ENCODE measurements at regions not wholly inside any gene's neighbourhood (a gene's known extent, or its start where the extent isn't known, plus 50 kb on each side); places are given as distances from the start of the nearest gene placed in this dataset.
"Not testable (repeated sequence)": the region's sequence is repeated elsewhere in the genome, so short reads cannot be mapped to it uniquely, and the experiment has no call there.

DNA sequence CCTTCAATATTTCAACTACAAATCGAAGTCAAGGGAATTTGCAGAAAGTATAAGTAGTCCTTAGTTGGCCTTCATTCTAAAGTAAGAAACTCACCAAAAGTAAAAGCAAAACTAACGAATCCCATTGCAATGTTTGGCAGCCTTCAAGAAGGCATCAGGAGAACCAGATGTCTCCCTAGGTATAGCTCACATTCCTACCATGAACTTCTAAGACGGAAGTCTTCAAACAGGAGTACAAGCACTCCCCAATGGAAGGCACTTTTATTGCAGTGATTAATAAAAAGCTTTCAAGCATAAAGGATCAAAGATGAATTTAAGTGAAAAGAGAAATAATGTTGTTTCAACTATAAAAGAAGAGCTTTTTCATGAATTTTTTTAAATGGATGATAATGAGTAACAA, 236.0 kb upstream of the NR5A2 start:
- no peak for DNase-seq (ENCODE audit: low spot score)

DNA sequence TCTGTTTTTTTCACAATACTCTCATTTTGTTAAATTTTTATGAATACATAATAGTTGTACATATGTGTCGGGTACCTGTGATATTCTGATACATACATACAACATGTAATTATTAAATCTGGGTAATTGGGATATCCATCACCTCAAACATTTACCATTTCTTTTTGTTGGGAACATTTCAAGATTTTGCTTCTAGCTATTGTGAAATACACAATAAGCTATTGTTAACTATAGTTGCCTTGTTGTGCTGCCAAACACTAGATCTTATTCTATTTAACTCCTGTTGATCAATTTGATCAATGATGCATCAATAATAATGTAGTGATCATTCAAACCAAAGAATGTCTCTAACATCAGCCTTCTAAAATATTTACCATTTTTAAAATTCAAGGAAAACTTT, 234.6 kb upstream of the NR5A2 start:
- no peak for DNase-seq (ENCODE audit: low spot score)

DNA sequence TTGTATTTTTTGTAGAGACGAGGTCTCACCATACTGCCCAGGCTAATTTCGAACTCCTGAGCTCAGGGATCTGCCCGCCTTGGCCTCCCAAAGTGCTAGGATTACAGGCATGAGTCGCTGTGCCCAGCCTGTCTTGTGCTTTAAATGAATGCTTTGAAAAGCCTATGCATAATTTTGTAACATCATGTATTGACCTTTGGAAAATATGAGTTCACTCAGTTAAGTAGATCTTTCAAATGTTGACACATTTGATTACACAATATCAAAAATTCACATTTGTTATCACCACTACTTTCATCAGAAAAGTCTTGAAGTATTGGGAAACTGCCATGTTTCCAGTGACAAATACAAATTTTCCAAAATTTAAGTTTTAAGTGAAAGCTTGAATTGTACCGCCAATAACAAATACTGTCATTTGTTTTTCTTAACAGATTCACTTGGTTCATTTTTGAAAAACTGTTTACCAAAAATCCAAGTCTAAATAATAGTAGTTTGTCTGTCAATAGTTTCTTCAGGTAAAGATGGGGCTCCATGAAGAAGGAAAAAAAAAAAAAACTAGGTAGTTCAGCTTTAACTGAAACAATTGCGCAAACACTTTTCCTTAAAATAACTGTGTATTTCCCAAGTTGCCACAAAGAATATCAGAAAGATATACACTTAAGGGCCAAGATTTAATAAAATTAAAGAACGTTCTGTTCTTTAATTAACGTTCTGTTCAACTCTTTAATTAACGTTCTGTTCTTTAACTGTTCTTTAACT, 233.2 kb upstream of the NR5A2 start:
- no peak for DNase-seq (ENCODE audit: low spot score)

DNA sequence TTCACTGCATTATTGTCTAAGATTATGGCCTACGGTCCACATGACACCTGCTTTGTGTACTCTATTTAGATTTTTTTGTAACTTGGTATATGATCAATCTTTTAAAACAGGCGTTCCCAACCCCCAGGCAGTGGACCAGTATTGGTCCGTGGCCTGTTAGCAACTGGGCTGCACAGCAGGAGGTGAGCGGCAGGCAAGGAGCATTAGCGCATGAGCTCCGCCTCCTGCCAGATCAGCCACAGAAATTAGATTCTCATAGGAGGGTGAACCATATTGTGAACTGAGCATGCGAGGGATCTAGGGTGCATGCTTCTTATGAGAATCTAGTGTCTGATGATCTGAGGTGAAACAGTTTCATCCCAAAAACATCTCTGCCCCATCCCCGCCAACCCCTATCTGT, 228.4 kb upstream of the NR5A2 start:
- no peak for DNase-seq (ENCODE audit: low spot score)

DNA sequence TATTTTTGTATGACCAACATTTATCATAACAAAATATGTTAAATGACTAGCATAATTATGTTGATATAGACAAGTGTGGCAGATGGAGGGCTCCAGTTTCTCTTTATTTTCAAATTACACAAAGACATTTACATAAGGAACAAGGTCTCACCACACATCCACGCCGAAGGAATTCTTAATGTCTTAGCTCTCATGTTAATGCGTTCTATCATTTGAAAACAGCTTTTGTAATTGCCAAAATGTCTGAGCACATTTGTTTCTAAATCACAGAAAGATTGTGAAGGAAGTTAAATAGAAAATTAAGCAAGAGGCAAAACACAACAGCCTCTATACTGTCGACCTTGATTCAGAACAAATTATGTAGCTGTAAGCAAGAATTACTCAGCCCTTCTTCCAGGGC, 223.0 kb upstream of the NR5A2 start:
- DNase-seq (ENCODE audit: low spot score): no peak

DNA sequence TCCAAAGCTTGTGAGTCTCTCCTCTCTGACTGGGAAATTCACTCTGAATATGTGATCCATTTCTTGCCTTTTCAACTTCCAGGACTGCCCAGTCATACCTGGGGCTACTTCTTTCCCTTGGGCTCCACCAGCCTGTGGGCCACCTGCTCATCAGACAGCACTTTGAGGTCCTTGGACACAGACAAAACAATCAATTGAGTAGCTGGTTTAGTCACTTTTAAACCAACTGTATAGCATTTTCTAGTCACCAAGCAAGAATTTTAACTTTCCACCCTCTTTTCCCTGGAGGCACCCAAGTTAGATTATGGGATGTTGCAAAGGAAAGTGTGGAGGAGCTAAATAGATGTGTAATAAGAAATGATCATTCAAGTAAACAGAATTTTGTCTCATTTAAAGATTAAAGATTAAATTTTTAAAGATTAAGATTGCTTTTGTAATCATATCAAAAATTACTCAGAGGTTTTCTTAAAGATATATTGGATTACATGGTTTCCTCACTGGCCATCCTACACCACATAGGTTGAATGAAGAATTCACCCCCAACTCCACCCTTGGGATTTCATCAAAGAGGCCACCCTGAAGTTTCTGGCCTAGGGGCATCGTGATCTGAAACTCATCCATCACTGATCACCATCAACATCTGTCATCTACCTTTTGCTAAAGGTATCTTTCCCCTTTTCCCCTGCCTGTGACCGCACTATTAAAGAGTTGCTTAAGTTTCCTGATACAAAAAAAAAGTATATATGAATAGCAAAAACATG, 219.2 kb upstream of the NR5A2 start:
- no peak for DNase-seq (ENCODE audit: low spot score)

DNA sequence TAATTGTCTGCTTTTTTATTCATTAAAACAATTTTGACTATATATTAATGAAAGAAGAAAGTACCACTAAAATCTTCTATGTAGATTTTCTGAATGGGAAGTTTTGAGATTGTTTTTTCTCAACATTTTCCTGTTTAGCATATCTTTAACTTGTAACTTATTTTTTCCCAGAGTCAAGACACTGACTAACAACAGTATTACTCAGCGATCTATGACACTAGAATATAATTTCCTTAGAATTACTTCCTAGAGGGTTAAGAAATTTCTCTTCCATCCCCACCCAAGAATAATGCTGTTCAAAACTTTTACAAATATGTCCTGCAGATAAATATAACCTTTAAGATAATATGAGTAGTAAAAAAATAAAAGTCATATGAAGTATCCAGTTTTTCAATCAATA, 218.2 kb upstream of the NR5A2 start:
- no peak for DNase-seq (ENCODE audit: low spot score)

DNA sequence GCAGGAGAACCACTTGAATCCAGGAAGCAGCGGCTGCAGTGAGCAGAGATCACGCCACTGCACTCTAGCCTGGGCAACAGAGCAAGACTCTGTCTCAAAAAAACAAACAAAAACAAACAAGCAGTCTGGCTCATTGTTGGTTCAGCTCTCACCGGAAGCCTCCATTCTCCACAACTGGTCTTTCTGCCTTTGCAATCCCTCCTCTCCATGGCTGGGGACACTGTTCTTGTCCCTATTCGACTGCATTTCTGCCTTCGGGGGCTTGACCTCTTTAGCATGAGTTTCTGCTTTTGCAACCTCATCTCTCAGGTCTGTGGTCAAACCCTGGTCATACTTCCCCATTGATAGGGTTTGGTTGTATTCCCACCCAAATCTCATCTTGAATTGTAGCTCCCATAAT, 216.3 kb upstream of the NR5A2 start:
- DNase-seq (ENCODE audit: low spot score): no peak

DNA sequence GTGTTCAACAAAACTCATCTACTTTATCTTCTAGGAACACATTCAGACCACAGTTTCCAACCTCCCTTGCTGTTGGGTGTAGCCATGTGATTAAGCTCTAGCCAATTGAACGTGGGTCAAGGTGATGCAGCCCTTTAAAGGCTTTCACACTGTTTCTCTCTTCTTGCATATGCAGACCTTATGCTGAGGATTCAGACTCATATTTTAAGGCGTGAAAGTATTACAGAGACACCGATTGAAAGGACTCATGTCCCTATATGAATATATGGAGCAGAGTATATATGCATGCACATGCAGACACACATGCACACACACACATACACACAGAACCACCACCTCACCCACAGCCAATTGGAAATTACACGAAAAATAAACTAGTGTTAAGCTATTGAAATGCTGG, 214.3 kb upstream of the NR5A2 start:
- no peak for DNase-seq (ENCODE audit: low spot score)

DNA sequence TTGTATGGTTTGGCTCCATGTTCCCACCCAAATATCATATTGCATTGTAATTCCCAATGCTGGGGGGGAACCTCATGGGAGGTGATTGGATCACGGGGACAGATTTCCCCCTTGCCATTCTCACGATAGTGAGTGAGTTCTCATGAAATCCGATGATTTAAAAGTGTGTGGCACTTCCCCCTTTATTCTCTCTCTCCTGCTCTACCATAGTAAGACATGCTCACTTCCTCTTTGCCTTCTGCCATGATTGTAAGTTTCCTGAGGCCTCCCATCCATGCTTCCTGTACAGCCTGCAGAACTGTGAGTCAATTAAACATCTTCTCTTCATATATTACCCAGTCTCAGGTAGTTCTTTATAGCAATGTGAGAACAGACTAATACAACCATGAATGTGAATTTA, 211.6 kb upstream of the NR5A2 start:
- no peak for DNase-seq (ENCODE audit: low spot score)

DNA sequence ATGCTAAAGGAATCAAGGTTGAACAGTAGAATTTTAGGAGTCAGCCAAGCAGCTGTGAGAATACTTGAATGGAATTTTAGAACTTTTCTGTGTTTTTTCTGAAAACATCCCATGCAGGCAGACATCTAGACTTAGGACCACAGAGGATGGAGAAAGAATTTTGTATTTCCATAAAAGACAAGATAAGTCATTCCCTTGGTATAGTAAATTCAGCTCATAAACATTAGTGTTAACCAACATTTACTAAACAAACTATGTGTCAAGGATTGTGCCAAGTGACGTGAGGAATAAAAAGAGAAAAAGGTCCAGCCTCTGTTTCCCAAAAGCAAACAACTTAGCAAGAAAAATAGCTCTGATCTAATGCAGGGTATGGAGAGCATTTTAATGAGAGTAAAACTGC, 210.2 kb upstream of the NR5A2 start:
- DNase-seq (ENCODE audit: low spot score): no peak

DNA sequence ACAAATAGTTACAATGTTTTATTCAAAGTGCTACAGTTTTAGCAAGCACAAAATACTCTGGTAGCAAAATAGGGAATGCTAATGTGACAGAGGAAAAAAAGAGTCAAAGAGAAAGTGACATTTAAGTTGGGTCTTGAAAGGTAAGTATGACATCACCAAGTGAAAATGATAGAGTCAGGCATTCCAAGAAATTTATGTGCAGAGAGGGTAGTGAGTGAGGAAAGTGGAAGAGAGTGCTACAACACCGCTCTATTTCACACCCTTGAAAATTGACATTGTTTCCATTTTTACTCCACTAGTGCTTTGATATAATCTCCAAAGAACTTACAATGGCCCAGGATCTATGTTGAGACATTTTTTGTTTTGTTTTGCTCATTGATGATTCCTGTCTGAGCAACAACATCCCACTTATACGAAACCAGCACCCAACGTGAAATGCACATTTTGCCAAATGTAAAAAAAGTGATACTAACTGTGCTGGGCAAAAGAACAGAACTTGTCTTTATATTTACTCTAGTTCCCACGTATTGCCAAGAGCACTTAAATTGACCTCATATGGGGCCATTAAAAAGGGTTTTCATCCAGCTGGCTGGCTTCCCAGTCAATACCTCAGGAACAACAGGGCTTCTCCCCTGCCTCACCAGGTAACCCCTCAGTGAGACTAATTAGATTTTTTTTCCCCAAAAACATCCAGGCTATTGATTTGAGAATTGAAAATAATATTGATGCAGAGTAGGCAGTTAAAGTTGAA, 206.3 kb upstream of the NR5A2 start:
- DNase-seq (ENCODE audit: low spot score): no peak

DNA sequence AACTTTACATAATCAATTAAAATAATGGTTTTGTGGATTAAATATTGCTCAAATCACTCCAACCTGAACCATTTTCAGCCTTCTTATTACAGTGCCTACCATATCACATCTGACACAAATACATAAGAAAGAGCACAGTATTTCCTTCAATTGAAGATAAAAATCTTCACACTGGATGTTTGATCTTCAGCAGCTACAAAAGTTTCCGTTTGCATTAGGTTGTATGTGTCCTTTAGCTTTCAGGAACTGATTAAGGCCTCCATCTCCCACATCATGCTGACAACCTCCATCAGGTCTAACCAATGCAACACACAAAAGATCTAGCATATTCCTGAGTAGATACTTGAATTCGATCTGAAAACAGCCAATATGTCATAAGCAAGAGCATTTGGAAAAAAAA, 195.1 kb upstream of the NR5A2 start:
- DNase-seq (ENCODE audit: low spot score): no peak

DNA sequence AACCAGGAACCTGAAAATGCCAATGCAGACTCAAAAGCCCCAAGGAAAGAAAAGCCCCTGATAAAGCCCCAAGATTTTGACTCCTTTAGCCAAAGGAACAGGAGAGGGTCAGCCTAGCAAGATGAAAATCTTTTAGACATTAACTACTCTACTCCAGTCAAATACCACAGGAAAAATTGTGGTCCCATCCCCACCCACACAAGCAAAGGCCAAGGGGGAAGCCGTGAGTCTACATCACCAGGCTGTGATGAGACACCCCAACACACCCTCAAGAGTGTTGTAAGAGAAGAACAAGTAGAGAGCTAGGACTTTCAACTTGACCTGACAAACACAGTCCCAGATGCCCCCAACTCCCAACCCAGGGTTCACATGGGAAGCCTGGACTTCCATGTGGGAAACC, 192.8 kb upstream of the NR5A2 start:
- no peak for DNase-seq (ENCODE audit: low spot score)

DNA sequence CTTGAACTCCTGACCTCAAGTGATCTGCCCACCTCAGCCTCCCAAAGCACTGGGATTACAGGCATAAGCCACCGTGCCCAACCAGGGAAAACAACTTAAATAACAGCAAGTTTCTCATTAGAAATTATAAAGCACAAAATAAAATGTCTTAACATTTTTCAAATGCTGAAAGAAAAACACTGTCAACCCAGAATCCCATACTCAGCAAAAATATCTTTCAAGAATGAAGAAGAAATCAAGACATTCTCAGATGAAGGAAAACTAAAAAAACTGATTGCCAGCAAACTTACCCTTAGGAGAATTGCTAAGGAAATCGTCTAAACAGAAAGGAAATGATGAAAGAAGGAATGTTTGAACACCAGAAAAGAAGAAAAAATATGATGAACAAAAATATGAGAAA, 191.1 kb upstream of the NR5A2 start:
- DNase-seq (ENCODE audit: low spot score): no peak

DNA sequence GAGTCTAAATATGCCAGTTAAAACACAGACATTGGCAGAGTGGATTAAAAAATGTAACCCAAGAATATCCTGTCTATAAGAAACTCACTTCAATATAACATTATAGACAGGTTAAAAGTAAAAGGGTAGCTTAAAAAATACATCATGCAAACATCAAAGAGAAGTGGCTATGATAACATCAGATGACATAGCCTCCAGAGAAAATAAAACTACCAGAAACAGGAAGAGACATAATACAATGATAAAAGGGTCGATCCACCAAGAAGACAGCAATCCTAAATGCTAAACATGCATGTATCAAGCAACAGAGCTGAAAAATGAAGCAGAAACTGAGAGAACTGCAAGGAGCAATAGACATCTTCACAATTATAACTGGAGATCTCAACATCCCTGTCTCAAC, 190.2 kb upstream of the NR5A2 start:
- DNase-seq (ENCODE audit: low spot score): no peak

DNA sequence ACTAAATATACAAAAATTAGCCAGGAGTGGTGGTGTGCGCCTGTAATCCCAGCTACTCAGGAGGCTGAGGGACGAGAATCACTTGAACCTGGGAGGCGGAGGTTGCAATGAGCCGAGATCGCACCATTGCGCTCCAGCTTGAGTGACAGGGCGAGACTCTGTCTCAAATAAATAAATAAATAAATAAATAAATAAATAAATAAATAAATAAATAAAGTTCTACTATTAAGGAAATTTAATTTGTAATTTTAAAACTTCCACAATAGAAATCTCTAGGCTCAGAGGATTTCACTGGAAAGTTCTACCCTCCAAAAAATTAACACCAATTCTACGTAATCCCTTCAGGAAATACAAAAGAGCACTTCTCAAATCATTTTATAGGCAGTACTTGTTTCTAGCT, 187.9 kb upstream of the NR5A2 start:
- DNase-seq (ENCODE audit: low spot score): not testable (repeated sequence)

DNA sequence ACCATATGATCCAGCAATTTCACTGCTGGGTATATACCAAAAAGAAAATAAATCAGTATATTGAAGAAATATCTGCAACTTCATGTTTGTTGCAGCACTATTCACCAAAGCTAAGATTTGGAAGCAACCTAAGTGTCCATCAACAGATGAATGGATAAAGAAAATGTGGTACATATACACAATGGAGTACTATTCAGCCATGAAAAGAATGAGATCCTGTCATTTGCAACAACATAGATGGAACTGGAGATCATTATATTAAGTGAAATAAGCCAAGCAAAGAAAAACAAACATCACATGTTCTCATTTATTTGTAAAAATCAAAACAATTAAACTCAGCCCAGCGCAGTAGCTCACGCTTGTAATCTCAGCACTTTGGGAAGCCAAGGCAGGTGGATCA, 184.4 kb upstream of the NR5A2 start:
- not testable (repeated sequence) for DNase-seq (ENCODE audit: low spot score)

DNA sequence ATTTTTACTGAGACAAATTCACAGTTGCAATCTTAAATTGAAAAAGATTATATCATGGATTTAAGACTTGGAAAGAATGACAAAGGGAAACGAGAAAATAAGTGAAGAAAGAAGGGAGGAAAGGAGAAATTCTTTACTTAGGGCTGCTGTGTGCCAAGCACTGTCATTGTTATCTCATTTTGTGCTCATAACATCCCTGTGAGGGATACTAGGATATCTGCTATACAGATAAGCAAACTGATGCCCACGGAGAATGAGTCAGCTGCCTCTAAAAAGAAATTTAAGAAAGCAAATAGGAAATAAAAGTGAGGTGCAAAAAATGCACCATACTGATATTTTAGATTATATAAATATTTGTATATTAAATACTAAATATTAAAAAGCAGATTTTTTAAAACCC, 183.6 kb upstream of the NR5A2 start:
- no peak for DNase-seq (ENCODE audit: low spot score)

DNA sequence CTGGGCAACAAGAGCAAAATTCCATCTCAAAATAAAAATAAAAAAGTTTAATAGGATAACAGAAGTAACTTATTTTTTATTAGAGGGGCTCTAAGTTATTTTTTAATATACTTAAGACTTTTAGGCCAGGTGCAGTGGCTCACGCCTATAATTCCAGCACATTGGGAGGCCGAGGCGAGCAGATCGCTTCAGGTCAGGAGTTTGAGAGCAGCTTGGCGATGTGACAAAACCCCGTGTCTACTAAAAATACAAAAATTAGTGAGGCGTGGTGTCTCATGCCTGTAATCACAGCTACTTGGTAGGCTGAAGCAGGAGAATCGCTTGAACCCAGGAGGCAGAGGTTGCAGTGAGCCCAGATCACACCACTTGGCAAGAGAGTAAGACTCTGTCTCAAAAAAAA, 180.5 kb upstream of the NR5A2 start:
- no peak for DNase-seq (ENCODE audit: low spot score)

DNA sequence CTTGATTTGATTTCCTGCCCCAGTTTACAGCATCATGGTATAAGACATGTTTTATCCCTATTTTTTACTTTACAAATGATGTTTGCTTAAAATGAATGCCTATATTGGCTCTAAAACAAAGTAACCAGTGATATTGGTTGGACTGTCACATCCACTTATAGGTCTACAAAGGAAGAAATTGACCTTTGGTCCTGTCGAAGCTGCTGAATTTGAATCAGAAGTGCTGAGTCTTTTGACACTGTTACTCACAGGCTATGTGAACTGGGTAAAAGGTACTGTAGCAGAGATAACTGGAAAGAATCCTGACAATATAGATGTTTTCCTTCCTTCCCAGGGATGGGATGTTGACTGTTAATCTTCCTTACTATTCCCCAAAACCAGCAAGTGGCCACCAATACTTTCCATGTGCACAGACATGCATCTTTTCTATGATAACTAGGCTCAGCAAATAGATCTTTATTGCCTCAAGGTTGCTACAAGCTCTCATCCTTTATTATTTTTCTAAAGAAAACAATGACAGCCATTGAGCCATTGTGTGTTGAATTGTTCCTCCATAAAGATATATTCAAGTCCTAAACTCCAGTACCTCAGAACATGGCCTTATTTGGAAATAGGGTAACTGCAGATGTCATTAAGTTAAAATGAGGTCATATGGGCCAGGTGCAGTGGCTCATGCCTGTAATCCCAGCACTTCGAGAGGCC, 175.9 kb upstream of the NR5A2 start:
- DNase-seq (ENCODE audit: low spot score): no peak

DNA sequence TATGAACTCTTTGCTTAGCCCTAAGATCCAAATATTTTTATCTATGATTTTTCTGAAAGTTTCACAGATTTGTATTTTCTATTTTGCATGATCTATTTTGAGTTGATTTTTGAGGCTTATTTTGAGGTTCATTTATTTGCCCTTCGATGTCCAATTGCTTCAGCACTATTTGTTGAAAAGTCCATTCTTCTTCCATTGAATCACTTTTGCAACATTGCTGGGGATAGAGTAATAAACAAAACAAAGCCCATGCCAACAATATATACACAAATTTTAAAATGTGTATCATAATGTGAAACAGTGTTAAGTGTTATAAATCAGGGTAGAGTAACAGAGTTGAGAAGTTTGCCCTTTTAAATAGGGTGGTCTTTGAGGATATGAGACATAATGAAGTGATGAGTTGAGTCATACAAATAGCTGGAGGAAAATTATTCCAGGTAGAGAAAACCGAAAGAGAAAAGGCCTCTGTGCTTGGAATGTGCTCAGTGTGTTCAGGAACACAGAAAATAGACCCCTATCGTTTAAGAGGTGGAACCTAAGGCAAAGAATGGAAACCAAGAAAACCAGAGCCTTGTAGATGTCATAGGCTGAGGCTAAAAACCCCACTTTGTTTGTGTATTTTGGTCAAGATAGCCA, 172.7 kb upstream of the NR5A2 start:
- no peak for DNase-seq (ENCODE audit: low spot score)
